Glutamatergic neuron (in vitro differentiated cells): ENCODE measurements at regions not wholly inside any gene's neighbourhood (a gene's known extent, or its start where the extent isn't known, plus 50 kb on each side); places are given as distances from the start of the nearest gene placed in this dataset.
"Not testable (repeated sequence)": the region's sequence is repeated elsewhere in the genome, so short reads cannot be mapped to it uniquely, and the experiment has no call there.

ENCODE experiments used
- DNase-seq: peaks from one replicate; pipeline ENCODE4 v3.0.0; 2022
- H3K27ac Mint-ChIP-seq: one replicate; pipeline ENCODE4 v1.8.0; 2020; ENCODE audit warnings: mild to moderate bottlenecking, mixed read lengths, inconsistent platforms; ENCODE audit not compliant: unreplicated experiment
- H3K27me3 Mint-ChIP-seq: one replicate; pipeline ENCODE4 v1.8.0; 2020; ENCODE audit warnings: mild to moderate bottlenecking, moderate library complexity, mixed read lengths, inconsistent platforms; ENCODE audit not compliant: unreplicated experiment
- H3K36me3 Mint-ChIP-seq: one replicate; pipeline ENCODE4 v1.8.0; 2020; ENCODE audit warnings: mild to moderate bottlenecking, mixed read lengths, inconsistent platforms; ENCODE audit not compliant: unreplicated experiment
- H3K4me1 Mint-ChIP-seq: one replicate; pipeline ENCODE4 v1.8.0; 2020; ENCODE audit warnings: mild to moderate bottlenecking, low read depth, mixed read lengths, inconsistent platforms; ENCODE audit not compliant: unreplicated experiment
- H3K4me3 Mint-ChIP-seq: one replicate; pipeline ENCODE4 v1.8.0; 2020; ENCODE audit warnings: mild to moderate bottlenecking, mixed read lengths, inconsistent platforms; ENCODE audit not compliant: unreplicated experiment
- H3K9me3 Mint-ChIP-seq: one replicate; pipeline ENCODE4 v1.8.0; 2020; ENCODE audit warnings: mild to moderate bottlenecking, moderate library complexity, mixed read lengths, inconsistent platforms; ENCODE audit not compliant: unreplicated experiment
- CTCF ChIP-seq: fragments of 200-600 bp; sonication (generic); IDR thresholded peaks from one replicate; pipeline ENCODE4 v1.5.0; 2021; ENCODE audit not compliant: partially characterized antibody, unreplicated experiment

- Mint-ChIP-seq H3K36me3 (peaks cover 5% of the 10 kb centered on the region), H3K4me3 (no peak overlapping the region), H3K27ac (no peak overlapping the region), H3K4me1 (no peaks in the 10 kb centered on the region), H3K27me3 (no peaks in the 10 kb centered on the region), H3K9me3 (no peaks in the 10 kb centered on the region)
- TF ChIP-seq CTCF, result no peak
- no peak for DNase-seq
These were observed 1234.4 kb downstream of the CNTNAP5 start for GRCh38 chr2:125259451-125259850.

GRCh38 chr2:125260366-125260930, 1235.4 kb downstream of the CNTNAP5 start:
- not testable (repeated sequence) for H3K9me3 Mint-ChIP-seq, H3K36me3 Mint-ChIP-seq, H3K4me3 Mint-ChIP-seq, H3K27ac Mint-ChIP-seq, DNase-seq, H3K4me1 Mint-ChIP-seq, H3K27me3 Mint-ChIP-seq

GRCh38 chr2:125264453-125264852, 1239.4 kb downstream of the CNTNAP5 start:
- H3K4me1 Mint-ChIP-seq, result no peaks in the 10 kb centered on the region
- no peak for DNase-seq
- TF ChIP-seq CTCF, result no peak
- H3K36me3 Mint-ChIP-seq, result peaks cover 4% of the 10 kb centered on the region
- no peak overlapping the region for H3K27ac Mint-ChIP-seq
- no peaks in the 10 kb centered on the region for H3K27me3 Mint-ChIP-seq
- no peak overlapping the region for H3K4me3 Mint-ChIP-seq
- H3K9me3 Mint-ChIP-seq, result no peaks in the 10 kb centered on the region

GRCh38 chr2:125267683-125268082, 1242.6 kb downstream of the CNTNAP5 start:
- no peak for DNase-seq
- no peaks in the 10 kb centered on the region for H3K9me3 Mint-ChIP-seq
- no peaks in the 10 kb centered on the region for H3K4me1 Mint-ChIP-seq
- H3K36me3 Mint-ChIP-seq, result no peaks in the 10 kb centered on the region
- H3K4me3 Mint-ChIP-seq, result no peak overlapping the region
- no peak overlapping the region for H3K27ac Mint-ChIP-seq
- H3K27me3 Mint-ChIP-seq, result no peaks in the 10 kb centered on the region
- TF ChIP-seq CTCF, result no peak

DNA sequence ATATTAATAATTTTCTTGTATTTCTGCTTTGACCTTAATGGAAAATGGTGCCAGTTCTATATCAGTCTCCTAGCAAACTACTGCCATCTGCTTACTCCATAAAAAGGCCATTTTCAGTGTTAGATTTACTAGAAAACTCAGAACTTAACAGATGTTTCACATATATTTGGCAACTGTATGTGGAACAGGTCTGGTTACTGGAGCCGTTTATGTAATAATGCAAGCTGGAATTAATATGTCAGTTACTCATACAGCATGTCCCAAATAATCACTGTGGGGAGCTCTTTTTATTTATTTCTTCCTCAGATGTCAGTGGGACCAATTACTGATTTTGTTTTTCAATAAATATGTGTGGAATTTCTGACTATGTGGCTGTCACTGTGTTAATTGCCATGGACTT, 1247.6 kb downstream of the CNTNAP5 start:
- Mint-ChIP-seq H3K27me3 (peaks cover 2% of the 10 kb centered on the region), H3K27ac (no peak overlapping the region), H3K9me3 (no peaks in the 10 kb centered on the region), H3K4me3 (no peak overlapping the region), H3K36me3 (no peaks in the 10 kb centered on the region), H3K4me1 (no peaks in the 10 kb centered on the region)
- no peak for DNase-seq
- no peak for TF ChIP-seq CTCF
